ENCODE measurements at regions not wholly inside any gene's neighbourhood (a gene's known extent, or its start where the extent isn't known, plus 50 kb on each side); places are given as distances from the start of the nearest gene placed in this dataset.
"Not testable (repeated sequence)": the region's sequence is repeated elsewhere in the genome, so short reads cannot be mapped to it uniquely, and the experiment has no call there.

GRCh38 chr21:13196111-13196510 is 413.5 kb upstream of the POTED start:
- DNase-seq (ENCODE audit: low read depth): peak; percentile 0

GRCh38 chr21:13205380-13205779 is 404.2 kb upstream of the POTED start:
- not testable (repeated sequence) for DNase-seq (ENCODE audit: low read depth)

Data from HT1080 (cell line).